ENCODE measurements at regions not wholly inside any gene's neighbourhood (a gene's known extent, or its start where the extent isn't known, plus 50 kb on each side); places are given as distances from the start of the nearest gene placed in this dataset.

GRCh38 chr6:81895511-81896185 is 143.2 kb upstream of the TENT5A start:
- TF ChIP-seq CTCF (IDR thresholded peaks at IDR 0.05) (no peak), EZH2phosphoT487 (IDR thresholded peaks at IDR 0.05) (no peak)

Data from neural progenitor cell (in vitro differentiated cells).